SK-N-SH (cell line): ENCODE measurements at regions not wholly inside any gene's neighbourhood (a gene's known extent, or its start where the extent isn't known, plus 50 kb on each side); places are given as distances from the start of the nearest gene placed in this dataset.

Experiments
- CTCF ChIA-PET: fragments of 300-600, 350-600 bp; formaldehyde crosslinking; extraction: SDS; loops from one replicate; lab custom pipeline; 2021; lab: Yijun Ruan, JAX
- POLR2A ChIA-PET: fragments of 350-600 bp; sonication (Branson Sonifier 250); formaldehyde crosslinking; extraction: SDS; loops from one replicate; lab custom pipeline; 2020; ENCODE audit warnings: antibody characterized with exemption, inconsistent platforms; lab: Yijun Ruan, JAX
- DNase-seq: peaks from one replicate; pipeline ENCODE4 v3.0.0; 2012
- H2AFZ ChIP-seq: fragments of 200-600 bp; sonication (generic); 2 replicates; pipeline ENCODE4 v1.8.1; 2016; ENCODE audit warnings: antibody characterized with exemption, mild to moderate bottlenecking, low read depth
- H3F3A ChIP-seq: fragments of 200-600 bp; sonication (generic); replicated peaks from 2 replicates; pipeline ENCODE3; 2016; ENCODE audit warnings: antibody characterized with exemption, mild to moderate bottlenecking; ENCODE audit not compliant: insufficient read depth
- H3K27ac ChIP-seq, 2 experiments: fragments of 200-500 bp in 1 of 2; fragments of 200-600 bp in 1 of 2; sonication (Bioruptor generic) in 1 of 2; sonication (generic), shearing (Covaris generic) in 1 of 2; 2 replicates each; pipeline versions ENCODE4 v1.5.1 to v1.6.1; 2014 to 2016; ENCODE audit warnings: low read depth in 2 of 2, inconsistent platforms in 1 of 2, low read length in 1 of 2, mild to moderate bottlenecking in 1 of 2, mixed read lengths in 1 of 2
- H3K27me3 ChIP-seq: fragments of 200-600 bp; sonication (generic), shearing (Covaris generic); 2 replicates; pipeline ENCODE4 v1.6.1; 2016; ENCODE audit warnings: mixed run types; ENCODE audit not compliant: insufficient read depth
- H3K36me3 ChIP-seq, 2 experiments: fragments of 200-500 bp in 1 of 2; fragments of 200-600 bp in 1 of 2; sonication (Bioruptor generic) in 1 of 2; sonication (generic) in 1 of 2; replicated peaks in 1 of 2; 2 replicates each; pipeline versions ENCODE3 to v1.5.1; 2014 to 2016; ENCODE audit warnings: low read length in 1 of 2, mild to moderate bottlenecking in 1 of 2; ENCODE audit not compliant: insufficient read depth in 2 of 2, control insufficient read depth in 1 of 2
- H3K4me1 ChIP-seq, 2 experiments: fragments of 200-500 bp in 1 of 2; fragments of 200-600 bp in 1 of 2; sonication (Bioruptor generic) in 1 of 2; sonication (generic), shearing (Covaris generic) in 1 of 2; 2 replicates each; pipeline versions ENCODE4 v1.5.1 to v1.6.1; 2014 to 2016; ENCODE audit warnings: low read depth in 1 of 2, low read length in 1 of 2, mixed run types in 1 of 2; ENCODE audit not compliant: insufficient read depth in 2 of 2, control insufficient read depth in 1 of 2
- H3K4me2 ChIP-seq: fragments of 200-600 bp; sonication (generic), shearing (Covaris generic); 2 replicates; pipeline ENCODE4 v1.6.1; 2017; ENCODE audit warnings: mixed run types
- H3K4me3 ChIP-seq, 2 experiments: fragments of 200-500 bp in 1 of 2; fragments of 200-600 bp in 1 of 2; sonication (Bioruptor generic) in 1 of 2; sonication (generic), shearing (Covaris generic) in 1 of 2; 2 replicates each; pipeline versions ENCODE4 v1.5.1 to v1.8.1; 2014 to 2016; ENCODE audit warnings: low read depth in 2 of 2, inconsistent platforms in 1 of 2, low read length in 1 of 2, mild to moderate bottlenecking in 1 of 2, mixed read lengths in 1 of 2, moderate library complexity in 1 of 2
- H3K79me2 ChIP-seq: fragments of 200-600 bp; sonication (generic); 2 replicates; pipeline ENCODE4 v1.8.1; 2017; ENCODE audit warnings: mild to moderate bottlenecking; ENCODE audit not compliant: insufficient read depth
- H3K9ac ChIP-seq: fragments of 200-600 bp; sonication (generic); 2 replicates; pipeline ENCODE4 v1.6.1; 2017; ENCODE audit warnings: mixed run types
- H3K9me2 ChIP-seq: fragments of 200-600 bp; sonication (generic); 2 replicates; pipeline ENCODE4 v1.6.1; 2017; ENCODE audit warnings: mixed run types
- H3K9me3 ChIP-seq: fragments of 200-600 bp; sonication (generic); 2 replicates; pipeline ENCODE4 v1.6.1; 2017; ENCODE audit warnings: mixed run types, mild to moderate bottlenecking, moderate library complexity
- H4K20me1 ChIP-seq: fragments of 200-600 bp; sonication (generic); 2 replicates; pipeline ENCODE4 v1.6.1; 2017; ENCODE audit warnings: mild to moderate bottlenecking, mixed run types; ENCODE audit not compliant: insufficient read depth
- CHD2 ChIP-seq: fragments of 150-350 bp; IDR thresholded peaks from 2 replicates; pipeline ENCODE4 v1.6.1; 2018; ENCODE audit warnings: low read length; ENCODE audit not compliant: partially characterized antibody
- EP300 ChIP-seq, 2 experiments: IDR thresholded peaks; 2 replicates each; pipeline versions ENCODE4 v1.4.0 to v1.6.1; 2012; ENCODE audit warnings: borderline replicate concordance in 1 of 2, low read depth in 1 of 2, low read length in 1 of 2
- FOSL2 ChIP-seq: IDR thresholded peaks from 2 replicates; pipeline ENCODE4 v1.4.0; 2012; ENCODE audit warnings: low read depth, mild to moderate bottlenecking, moderate library complexity, borderline replicate concordance
- FOXJ3 ChIP-seq: sonication (generic); formaldehyde crosslinking; IDR thresholded peaks from 2 replicates; pipeline ENCODE4 v1.5.1; 2020; ENCODE audit warnings: mild to moderate bottlenecking, missing genetic modification reagents
- FOXM1 ChIP-seq: IDR thresholded peaks from 2 replicates; pipeline ENCODE4 v1.4.0; 2012; ENCODE audit warnings: low read depth, mild to moderate bottlenecking
- IRF3 ChIP-seq: fragments of 150-350 bp; IDR thresholded peaks from 2 replicates; pipeline ENCODE4 v1.6.1; 2016; ENCODE audit warnings: mild to moderate bottlenecking, low read depth, low read length
- JUND ChIP-seq: IDR thresholded peaks from 2 replicates; pipeline ENCODE4 v1.4.0; 2012
- NFIC ChIP-seq: IDR thresholded peaks from 2 replicates; pipeline ENCODE4 v1.4.0; 2012; ENCODE audit warnings: borderline replicate concordance
- NRF1 ChIP-seq: IDR thresholded peaks from 2 replicates; pipeline ENCODE4 v1.6.1; 2012; ENCODE audit warnings: low read depth, mild to moderate bottlenecking, low read length
- RAD21 ChIP-seq: IDR thresholded peaks from 2 replicates; pipeline ENCODE4 v1.6.1; 2012; ENCODE audit warnings: mild to moderate bottlenecking, low read length
- RCOR1 ChIP-seq: fragments of 150-350 bp; IDR thresholded peaks from 2 replicates; pipeline ENCODE4 v1.6.1; 2017; ENCODE audit warnings: antibody characterized with exemption, low read length
- REST ChIP-seq: IDR thresholded peaks from 2 replicates; pipeline ENCODE4 v1.6.1; 2012; ENCODE audit warnings: mild to moderate bottlenecking, low read depth, low read length, moderate library complexity
- RXRA ChIP-seq: IDR thresholded peaks from 2 replicates; pipeline ENCODE4 v1.4.0; 2012; ENCODE audit warnings: low read depth, mild to moderate bottlenecking, borderline replicate concordance
- SIN3A ChIP-seq: IDR thresholded peaks from 2 replicates; pipeline ENCODE4 v1.6.1; 2012; ENCODE audit warnings: low read depth, mild to moderate bottlenecking, low read length, moderate library complexity, borderline replicate concordance
- TAF1 ChIP-seq: IDR thresholded peaks from 2 replicates; pipeline ENCODE4 v1.6.1; 2012; ENCODE audit warnings: low read depth, mild to moderate bottlenecking, low read length, moderate library complexity, borderline replicate concordance
- TEAD4 ChIP-seq: IDR thresholded peaks from 2 replicates; pipeline ENCODE4 v1.4.0; 2012; ENCODE audit warnings: mild to moderate bottlenecking, borderline replicate concordance; ENCODE audit not compliant: insufficient read depth
- ZBTB33 ChIP-seq: IDR thresholded peaks from 2 replicates; pipeline ENCODE4 v1.4.0; 2012; ENCODE audit warnings: low read depth, borderline replicate concordance
- WGBS: methylation state at CpG from one replicate; pipeline ENCODE4 v1.1.6; 2017; ENCODE audit warnings: low lambda C conversion rate; 5-methylcytosine and 5-hydroxymethylcytosine counted together
- TF ChIP-seq, protein P1 (sequence below): fragments of 200-600 bp; sonication (generic); IDR thresholded peaks from 2 replicates; pipeline ENCODE4 v1.6.1; 2017; ENCODE audit warnings: antibody characterized with exemption, mild to moderate bottlenecking, moderate library complexity
- TF ChIP-seq, protein P2 (sequence below): IDR thresholded peaks from 2 replicates; pipeline ENCODE4 v1.4.0; 2012; ENCODE audit warnings: low read depth

DNA sequence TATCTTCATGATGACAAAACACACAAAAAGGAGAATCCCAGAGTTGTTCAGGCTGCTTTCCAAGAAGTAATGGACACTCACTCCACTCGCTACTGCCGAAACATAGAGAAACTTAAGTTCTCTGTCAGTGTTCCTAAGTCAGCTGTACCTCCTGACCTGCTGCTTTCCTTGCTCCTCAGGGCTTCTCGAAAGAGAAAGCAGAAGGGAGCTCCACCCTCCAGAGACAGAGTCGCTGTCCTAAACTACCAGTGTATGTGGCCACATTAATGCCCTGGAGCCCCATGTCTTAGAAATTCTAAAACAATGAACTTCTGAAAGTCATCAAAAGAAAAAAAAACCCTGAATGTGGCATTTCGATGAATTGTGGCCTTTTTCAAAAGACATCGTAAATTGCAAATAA is 390.8 kb upstream of the MON1B start:
- no peak for DNase-seq
- Histone ChIP-seq H3K36me3 (no peaks in the 10 kb centered on the region), H3K79me2 (no peaks in the 10 kb centered on the region), H4K20me1 (no peaks in the 10 kb centered on the region), H3K27me3 (no peaks in the 10 kb centered on the region), H3K4me1 (no peaks in the 10 kb centered on the region), H3F3A (no peaks in the 10 kb centered on the region), H3K9me2 (no peaks in the 10 kb centered on the region), H3K9me3 (no peaks in the 10 kb centered on the region), H3K9ac (no peak overlapping the region), H3K27ac (no peak overlapping the region), H2AFZ (no peak overlapping the region), H3K4me2 (no peak overlapping the region), H3K4me3 (no peak overlapping the region)
- ChIA-PET POLR2A (no interaction called here), CTCF (no interaction called here)
- WGBS = 40% methylated on average over 6 of the region's 6 CpGs
- TF ChIP-seq CHD2 = no peak
- TF ChIP-seq REST = no peak
- no peak for TF ChIP-seq RXRA
- no peak for TF ChIP-seq FOSL2
- no peak for TF ChIP-seq ZBTB33
- TF ChIP-seq RCOR1 = no peak
- TF ChIP-seq, protein P1, sequence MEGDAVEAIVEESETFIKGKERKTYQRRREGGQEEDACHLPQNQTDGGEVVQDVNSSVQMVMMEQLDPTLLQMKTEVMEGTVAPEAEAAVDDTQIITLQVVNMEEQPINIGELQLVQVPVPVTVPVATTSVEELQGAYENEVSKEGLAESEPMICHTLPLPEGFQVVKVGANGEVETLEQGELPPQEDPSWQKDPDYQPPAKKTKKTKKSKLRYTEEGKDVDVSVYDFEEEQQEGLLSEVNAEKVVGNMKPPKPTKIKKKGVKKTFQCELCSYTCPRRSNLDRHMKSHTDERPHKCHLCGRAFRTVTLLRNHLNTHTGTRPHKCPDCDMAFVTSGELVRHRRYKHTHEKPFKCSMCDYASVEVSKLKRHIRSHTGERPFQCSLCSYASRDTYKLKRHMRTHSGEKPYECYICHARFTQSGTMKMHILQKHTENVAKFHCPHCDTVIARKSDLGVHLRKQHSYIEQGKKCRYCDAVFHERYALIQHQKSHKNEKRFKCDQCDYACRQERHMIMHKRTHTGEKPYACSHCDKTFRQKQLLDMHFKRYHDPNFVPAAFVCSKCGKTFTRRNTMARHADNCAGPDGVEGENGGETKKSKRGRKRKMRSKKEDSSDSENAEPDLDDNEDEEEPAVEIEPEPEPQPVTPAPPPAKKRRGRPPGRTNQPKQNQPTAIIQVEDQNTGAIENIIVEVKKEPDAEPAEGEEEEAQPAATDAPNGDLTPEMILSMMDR = no peak
- no peak for TF ChIP-seq NRF1
- no peak for TF ChIP-seq SIN3A

GRCh38 chr16:76801357-76801756 is 389.6 kb upstream of the MON1B start:
- H3K79me2 ChIP-seq = no peaks in the 10 kb centered on the region
- H3K4me1 ChIP-seq = no peaks in the 10 kb centered on the region
- no peak overlapping the region for H3K27ac ChIP-seq
- no peak overlapping the region for H3K4me3 ChIP-seq
- H2AFZ ChIP-seq = no peak overlapping the region
- H3K4me2 ChIP-seq = no peak overlapping the region
- no peaks in the 10 kb centered on the region for H3K9me3 ChIP-seq
- no peaks in the 10 kb centered on the region for H3K9me2 ChIP-seq
- DNase-seq = no peak
- CTCF ChIA-PET = no interaction called here
- H3K36me3 ChIP-seq = no peaks in the 10 kb centered on the region
- no peaks in the 10 kb centered on the region for H3F3A ChIP-seq
- H4K20me1 ChIP-seq = no peaks in the 10 kb centered on the region
- POLR2A ChIA-PET = no interaction called here
- 31% methylated on average over 4 of the region's 4 CpGs for WGBS
- H3K27me3 ChIP-seq = no peaks in the 10 kb centered on the region
- H3K9ac ChIP-seq = no peak overlapping the region
- TF ChIP-seq RXRA (no peak), TEAD4 (no peak), FOXJ3 (CRISPR knock-in tag) (no peak), RAD21 (no peak), IRF3 (no peak), NFIC (no peak), EP300 (IDR thresholded peaks at IDR 0.05; ENCODE audit: borderline replicate concordance in 1 of 2, low read depth in 1 of 2, low read length in 1 of 2) (no peak), NRF1 (no peak), RCOR1 (no peak), FOXM1 (no peak), SIN3A (no peak), JUND (no peak), TAF1 (no peak)
- TF ChIP-seq, protein P2, sequence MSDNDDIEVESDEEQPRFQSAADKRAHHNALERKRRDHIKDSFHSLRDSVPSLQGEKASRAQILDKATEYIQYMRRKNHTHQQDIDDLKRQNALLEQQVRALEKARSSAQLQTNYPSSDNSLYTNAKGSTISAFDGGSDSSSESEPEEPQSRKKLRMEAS = no peak
